ENCODE measurements at regions not wholly inside any gene's neighbourhood (a gene's known extent, or its start where the extent isn't known, plus 50 kb on each side); places are given as distances from the start of the nearest gene placed in this dataset.
"Not testable (repeated sequence)": the region's sequence is repeated elsewhere in the genome, so short reads cannot be mapped to it uniquely, and the experiment has no call there.

DNA sequence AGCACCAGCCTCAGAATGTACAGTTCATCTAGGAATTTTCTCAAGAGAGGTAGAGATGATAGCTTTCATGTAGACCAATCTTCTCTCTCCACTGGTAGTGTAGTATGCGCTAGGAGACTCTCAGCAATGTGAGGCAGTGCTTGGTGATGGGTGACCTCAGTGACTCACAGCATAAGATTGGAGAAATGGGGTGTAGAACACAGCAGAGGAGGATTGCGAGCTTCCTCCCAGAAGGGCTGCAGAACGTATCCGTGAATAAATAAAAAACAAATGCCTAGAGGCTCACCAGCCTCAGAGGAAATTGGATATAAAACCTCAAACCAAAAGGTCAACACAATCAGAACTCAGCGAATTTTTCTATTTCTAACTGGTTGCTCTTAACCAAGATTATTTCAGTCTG lies 182.9 kb upstream of the RXFP2 start:
- Histone ChIP-seq H3K4me3 (no peak overlapping the region), H3K27ac (no peak overlapping the region), H3K27me3 (no peaks in the 10 kb centered on the region), H3K4me1 (replicated peaks in 1 of 2) (no peaks in the 10 kb centered on the region), H3K36me3 (replicated peaks in 1 of 2) (no peaks in the 10 kb centered on the region), H3K9me3 (replicated peaks in 1 of 3) (no peaks in the 10 kb centered on the region)
- no peak for TF ChIP-seq POLR2A (IDR thresholded peaks at IDR 0.05)
- TF ChIP-seq, protein P1, sequence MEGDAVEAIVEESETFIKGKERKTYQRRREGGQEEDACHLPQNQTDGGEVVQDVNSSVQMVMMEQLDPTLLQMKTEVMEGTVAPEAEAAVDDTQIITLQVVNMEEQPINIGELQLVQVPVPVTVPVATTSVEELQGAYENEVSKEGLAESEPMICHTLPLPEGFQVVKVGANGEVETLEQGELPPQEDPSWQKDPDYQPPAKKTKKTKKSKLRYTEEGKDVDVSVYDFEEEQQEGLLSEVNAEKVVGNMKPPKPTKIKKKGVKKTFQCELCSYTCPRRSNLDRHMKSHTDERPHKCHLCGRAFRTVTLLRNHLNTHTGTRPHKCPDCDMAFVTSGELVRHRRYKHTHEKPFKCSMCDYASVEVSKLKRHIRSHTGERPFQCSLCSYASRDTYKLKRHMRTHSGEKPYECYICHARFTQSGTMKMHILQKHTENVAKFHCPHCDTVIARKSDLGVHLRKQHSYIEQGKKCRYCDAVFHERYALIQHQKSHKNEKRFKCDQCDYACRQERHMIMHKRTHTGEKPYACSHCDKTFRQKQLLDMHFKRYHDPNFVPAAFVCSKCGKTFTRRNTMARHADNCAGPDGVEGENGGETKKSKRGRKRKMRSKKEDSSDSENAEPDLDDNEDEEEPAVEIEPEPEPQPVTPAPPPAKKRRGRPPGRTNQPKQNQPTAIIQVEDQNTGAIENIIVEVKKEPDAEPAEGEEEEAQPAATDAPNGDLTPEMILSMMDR (IDR thresholded peaks at IDR 0.05): no peak
- intact Hi-C loops (cut with DNase I): no loop called here
- DNase-seq: no peak
- WGBS, 4 donors: 50 to 78% (median 69%) methylated on average over 5 of the region's 5 CpGs

DNA sequence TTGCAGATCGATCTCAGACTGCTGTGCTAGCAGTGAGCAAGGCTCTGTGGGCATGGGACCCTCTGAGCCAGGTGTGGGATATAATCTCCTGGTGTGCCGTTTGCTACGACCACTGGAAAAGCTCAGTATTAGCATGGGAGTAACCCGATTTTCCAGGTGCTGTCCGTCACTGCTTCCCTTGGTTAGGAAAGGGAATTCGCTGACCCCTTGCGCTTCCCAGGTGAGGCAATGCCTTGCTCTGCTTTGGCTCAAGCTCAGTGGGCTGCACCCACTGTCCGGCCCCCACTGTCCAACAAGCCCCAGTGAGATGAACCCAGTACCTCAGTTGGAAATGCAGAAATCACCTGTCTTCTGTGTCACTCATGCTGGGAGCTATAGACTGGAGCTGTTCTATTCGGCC lies 155.1 kb upstream of the RXFP2 start:
- intact Hi-C loops (cut with DNase I); H3K4me3 ChIP-seq: not testable (repeated sequence)
- WGBS, 4 donors: 78 to 94% (median 87%) methylated on average over 8 to 9 of the region's 9 CpGs

DNA sequence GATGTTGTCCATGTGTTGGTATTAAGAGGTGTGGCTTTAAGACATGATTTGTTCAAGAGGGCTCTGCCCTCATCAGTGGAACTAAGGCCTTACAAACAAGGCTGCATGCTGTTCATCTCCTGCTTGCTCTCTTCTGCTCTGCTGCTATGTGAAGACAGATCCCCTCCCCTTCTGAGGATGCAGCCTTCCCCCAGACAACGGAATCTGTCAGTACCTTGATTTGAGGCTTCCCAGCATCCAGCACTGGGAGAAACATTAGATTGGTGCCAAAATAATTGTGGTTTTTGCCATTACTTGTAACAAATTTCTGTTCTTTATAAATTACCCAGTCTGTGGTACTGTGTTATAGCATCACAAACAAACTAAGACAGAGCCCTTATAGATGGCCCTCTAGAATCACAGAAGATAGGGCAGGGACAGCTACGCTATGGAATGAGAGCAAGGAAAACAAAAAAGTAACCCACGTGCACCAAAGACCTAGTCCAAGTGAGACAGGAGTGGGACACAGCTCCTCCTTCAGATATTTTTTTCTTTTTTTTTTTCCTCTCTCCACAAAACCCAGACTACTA lies 151.5 kb upstream of the RXFP2 start:
- TF ChIP-seq, protein P1 (IDR thresholded peaks at IDR 0.05): no peak
- no peak for TF ChIP-seq POLR2A (IDR thresholded peaks at IDR 0.05)
- 56 to 74% (median 65%) methylated on average over 3 of the region's 3 CpGs for WGBS, 4 donors
- H3K4me1 ChIP-seq (replicated peaks in 1 of 2): no peaks in the 10 kb centered on the region

More for the DNA sequence above, 155.1 kb upstream of the RXFP2 start:
- not testable (repeated sequence) for H3K9me3 ChIP-seq (replicated peaks in 1 of 3); H3K4me1 ChIP-seq (replicated peaks in 1 of 2); H3K27me3 ChIP-seq; DNase-seq; H3K36me3 ChIP-seq (replicated peaks in 1 of 2); H3K27ac ChIP-seq

DNA sequence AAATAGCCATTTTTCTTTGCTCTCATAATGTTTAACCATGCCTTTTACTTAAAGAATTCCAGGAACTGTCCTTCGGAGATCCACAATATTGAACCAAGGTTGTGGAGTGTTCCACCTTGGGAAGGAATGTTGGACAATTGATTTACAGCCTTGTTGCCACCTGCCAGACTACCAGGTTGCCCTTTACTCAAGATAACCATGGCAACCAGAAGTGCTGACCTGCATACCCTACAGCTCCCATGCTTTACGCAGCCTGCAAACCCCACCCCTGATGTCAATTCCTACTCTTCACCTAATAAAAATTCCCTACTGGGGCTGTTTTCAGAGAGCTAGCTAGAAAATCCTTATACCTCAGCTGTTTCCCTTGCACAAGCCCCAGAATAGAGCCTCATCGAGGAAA lies 151.0 kb upstream of the RXFP2 start:
- Histone ChIP-seq H3K4me3 (no peak overlapping the region), H3K27me3 (no peaks in the 10 kb centered on the region), H3K36me3 (replicated peaks in 1 of 2) (no peaks in the 10 kb centered on the region), H3K4me1 (replicated peaks in 1 of 2) (no peaks in the 10 kb centered on the region), H3K9me3 (replicated peaks in 1 of 3) (no peaks in the 10 kb centered on the region), H3K27ac (no peak overlapping the region)
- TF ChIP-seq, protein P1 (IDR thresholded peaks at IDR 0.05): no peak
- no peak for TF ChIP-seq POLR2A (IDR thresholded peaks at IDR 0.05)
- DNase-seq: no peak
- 62 to 78% (median 73%) methylated on average over 3 of the region's 3 CpGs for WGBS, 4 donors
- intact Hi-C loops (cut with DNase I): no loop called here

More for the DNA sequence above, 151.5 kb upstream of the RXFP2 start:
- no peak for DNase-seq
- no peak overlapping the region for H3K27ac ChIP-seq
- no peaks in the 10 kb centered on the region for H3K36me3 ChIP-seq (replicated peaks in 1 of 2)
- no peaks in the 10 kb centered on the region for H3K9me3 ChIP-seq (replicated peaks in 1 of 3)
- no peak overlapping the region for H3K4me3 ChIP-seq
- intact Hi-C loops (cut with DNase I): no loop called here
- no peaks in the 10 kb centered on the region for H3K27me3 ChIP-seq

DNA sequence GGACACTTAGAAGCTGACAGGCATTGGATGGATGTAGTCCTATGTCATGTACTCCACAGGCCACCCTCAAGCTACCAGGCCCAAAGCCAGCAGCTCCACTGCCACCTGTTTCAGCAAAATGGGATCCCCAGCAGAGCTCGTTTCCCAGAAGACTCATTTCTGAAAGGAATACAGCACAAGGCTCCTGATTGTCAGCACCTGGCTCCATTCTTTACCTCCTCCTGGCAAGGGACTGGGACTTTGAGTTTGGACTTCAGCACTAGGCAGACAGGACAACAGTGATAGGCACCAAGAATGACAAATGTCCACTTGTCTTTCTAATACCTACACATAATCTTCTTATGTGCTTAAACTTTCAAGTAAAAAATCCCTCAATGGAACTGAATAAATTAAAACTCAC lies 150.4 kb upstream of the RXFP2 start:
- WGBS, 4 donors: 71 to 78% (median 76%) methylated on average over 1 of the region's 1 CpG
- Histone ChIP-seq H3K27ac (no peak overlapping the region), H3K4me3 (no peak overlapping the region), H3K27me3 (no peaks in the 10 kb centered on the region), H3K9me3 (replicated peaks in 1 of 3) (no peaks in the 10 kb centered on the region), H3K36me3 (replicated peaks in 1 of 2) (no peaks in the 10 kb centered on the region), H3K4me1 (replicated peaks in 1 of 2) (no peaks in the 10 kb centered on the region)
- DNase-seq: no peak
- TF ChIP-seq, protein P1 (IDR thresholded peaks at IDR 0.05): no peak
- no peak for TF ChIP-seq POLR2A (IDR thresholded peaks at IDR 0.05)
- intact Hi-C loops (cut with DNase I): no loop called here

Data from adrenal gland (tissue), 9 donors.